BLaER1 (cell line): ENCODE measurements at regions not wholly inside any gene's neighbourhood (a gene's known extent, or its start where the extent isn't known, plus 50 kb on each side); places are given as distances from the start of the nearest gene placed in this dataset.

ENCODE experiments used
- H3K27ac ChIP-seq: shearing (Covaris generic); formaldehyde crosslinking; 2 replicates; pipeline ENCODE4 v1.8.1; 2022
- H3K27me3 ChIP-seq: shearing (Covaris generic); formaldehyde crosslinking; 2 replicates; pipeline ENCODE4 v1.8.1; 2022
- H3K36me3 ChIP-seq: shearing (Covaris generic); formaldehyde crosslinking; 2 replicates; pipeline ENCODE4 v1.8.1; 2022
- H3K4me1 ChIP-seq: shearing (Covaris generic); formaldehyde crosslinking; 2 replicates; pipeline ENCODE4 v1.8.1; 2022
- H3K4me2 ChIP-seq: shearing (Covaris generic); formaldehyde crosslinking; 2 replicates; pipeline ENCODE4 v1.8.1; 2022
- H3K4me3 ChIP-seq: shearing (Covaris generic); formaldehyde crosslinking; 2 replicates; pipeline ENCODE4 v1.8.1; 2022
- H3K9ac ChIP-seq: shearing (Covaris generic); formaldehyde crosslinking; 2 replicates; pipeline ENCODE4 v1.8.1; 2022
- H3K9me3 ChIP-seq: shearing (Covaris generic); formaldehyde crosslinking; 2 replicates; pipeline ENCODE4 v1.8.1; 2022
- H4K20me1 ChIP-seq: shearing (Covaris generic); formaldehyde crosslinking; 2 replicates; pipeline ENCODE4 v1.8.1; 2022
- Cebpa-rat ChIP-seq: shearing (Covaris generic); IDR thresholded peaks from 2 replicates; pipeline ENCODE4 v1.8.1; 2022

- no peak overlapping the region for H3K4me2 ChIP-seq
- H3K27me3 ChIP-seq, result no peaks in the 10 kb centered on the region
- no peak overlapping the region for H3K27ac ChIP-seq
- no peak overlapping the region for H3K9ac ChIP-seq
- no peaks in the 10 kb centered on the region for H4K20me1 ChIP-seq
- no peak overlapping the region for H3K4me3 ChIP-seq
- H3K9me3 ChIP-seq, result peaks cover 4% of the 10 kb centered on the region; the same call in 1 of the 2 replicates
- no peak for TF ChIP-seq Cebpa-rat
- no peaks in the 10 kb centered on the region for H3K4me1 ChIP-seq
- no peaks in the 10 kb centered on the region for H3K36me3 ChIP-seq
These were observed 506.7 kb upstream of the NBEA start for GRCh38 chr13:34435338-34435737.

DNA sequence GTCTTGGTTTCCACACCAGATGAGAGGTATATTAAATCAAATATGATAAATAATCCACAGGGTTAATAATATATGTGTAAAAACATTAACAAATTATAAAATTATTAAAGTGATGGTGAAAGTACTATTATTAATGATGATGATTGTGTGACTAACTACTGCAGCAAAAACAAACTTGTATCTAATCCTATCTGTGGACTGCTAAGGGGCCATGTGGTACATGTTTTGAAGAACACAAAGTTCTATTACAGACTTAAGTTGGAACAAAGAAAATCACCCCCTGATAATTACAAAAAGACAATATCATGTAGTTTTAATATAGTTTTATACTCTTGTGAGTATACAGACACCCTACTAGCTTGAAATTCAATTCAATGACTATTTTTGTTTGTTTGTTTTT, 504.2 kb upstream of the NBEA start:
- H3K27me3 ChIP-seq, result no peaks in the 10 kb centered on the region
- H3K9ac ChIP-seq, result no peak overlapping the region
- no peaks in the 10 kb centered on the region for H3K36me3 ChIP-seq
- no peaks in the 10 kb centered on the region for H3K4me1 ChIP-seq
- no peaks in the 10 kb centered on the region for H3K9me3 ChIP-seq
- TF ChIP-seq Cebpa-rat, result no peak
- H3K4me2 ChIP-seq, result no peak overlapping the region
- no peak overlapping the region for H3K27ac ChIP-seq
- H3K4me3 ChIP-seq, result no peak overlapping the region
- H4K20me1 ChIP-seq, result no peaks in the 10 kb centered on the region

GRCh38 chr13:34452831-34453230, 489.2 kb upstream of the NBEA start:
- Histone ChIP-seq H3K27me3 (no peaks in the 10 kb centered on the region), H3K9ac (no peak overlapping the region), H3K4me1 (no peaks in the 10 kb centered on the region), H3K27ac (no peak overlapping the region), H3K4me2 (no peak overlapping the region), H3K4me3 (no peak overlapping the region), H3K9me3 (no peaks in the 10 kb centered on the region), H3K36me3 (no peaks in the 10 kb centered on the region), H4K20me1 (no peaks in the 10 kb centered on the region)
- TF ChIP-seq Cebpa-rat, result no peak

DNA sequence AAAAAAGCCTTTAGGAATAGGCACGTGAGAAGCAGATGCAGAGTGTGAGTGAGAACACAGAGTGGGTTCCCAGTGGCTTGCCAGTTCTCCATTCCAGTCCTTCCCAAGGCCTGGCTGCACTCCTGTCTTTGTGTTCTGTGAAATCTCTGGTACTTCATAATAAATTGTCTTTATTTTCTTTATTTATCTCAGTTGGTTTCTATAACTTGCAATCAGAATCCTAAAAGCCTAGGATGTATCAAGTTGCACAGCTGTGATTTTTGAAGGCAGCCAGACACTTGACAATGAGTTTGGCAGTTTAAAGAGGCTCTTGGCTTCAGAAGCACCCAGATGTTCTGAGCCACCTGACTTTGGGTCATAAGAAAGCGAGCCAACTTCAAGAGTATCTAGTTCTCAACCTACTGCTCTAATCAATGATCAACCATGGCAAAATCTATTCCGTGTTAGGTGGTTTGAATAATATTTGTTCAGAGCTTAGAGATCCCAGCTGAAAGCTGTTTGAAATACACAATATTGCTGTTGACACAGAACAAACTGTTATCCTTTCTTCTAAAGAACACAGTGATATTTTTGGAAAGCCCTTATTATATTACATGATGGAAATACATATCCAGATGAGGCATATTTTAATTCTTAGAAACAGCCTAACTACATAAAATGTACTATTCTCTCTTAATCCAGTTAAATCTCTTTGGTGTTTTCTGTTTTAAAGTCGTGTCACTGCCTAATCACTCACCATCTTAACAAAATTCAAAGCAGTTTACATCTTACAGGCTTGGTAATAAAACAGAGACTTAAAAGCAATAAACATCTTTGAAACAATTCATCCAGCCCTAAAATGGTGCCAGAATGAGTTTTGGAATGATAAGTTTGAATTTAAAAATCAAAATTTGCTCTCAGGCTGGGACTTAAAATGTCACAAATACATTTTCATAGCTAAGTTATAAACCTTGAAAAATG, 483.0 kb upstream of the NBEA start:
- H3K27ac ChIP-seq, result no peak overlapping the region
- H3K4me1 ChIP-seq, result peaks cover 5% of the 10 kb centered on the region; the same call in 1 of the 2 replicates
- H3K27me3 ChIP-seq, result no peaks in the 10 kb centered on the region
- no peak overlapping the region for H3K4me3 ChIP-seq
- H3K9ac ChIP-seq, result no peak overlapping the region
- H4K20me1 ChIP-seq, result no peaks in the 10 kb centered on the region
- H3K36me3 ChIP-seq, result no peaks in the 10 kb centered on the region
- H3K9me3 ChIP-seq, result no peaks in the 10 kb centered on the region
- no peak for TF ChIP-seq Cebpa-rat
- H3K4me2 ChIP-seq, result no peak overlapping the region

- no peaks in the 10 kb centered on the region for H3K36me3 ChIP-seq
- H3K4me2 ChIP-seq, result peak overlapping the region; percentile 12; the same call in 1 of the 2 replicates
- H3K27ac ChIP-seq, result no peak overlapping the region
- H3K27me3 ChIP-seq, result no peaks in the 10 kb centered on the region
- no peaks in the 10 kb centered on the region for H4K20me1 ChIP-seq
- no peak for TF ChIP-seq Cebpa-rat
- no peak overlapping the region for H3K9ac ChIP-seq
- H3K4me1 ChIP-seq, result peaks cover 5% of the 10 kb centered on the region; the same call in 1 of the 2 replicates
- H3K4me3 ChIP-seq, result no peak overlapping the region
- H3K9me3 ChIP-seq, result no peaks in the 10 kb centered on the region
These were observed 482.2 kb upstream of the NBEA start for GRCh38 chr13:34459856-34460255.

DNA sequence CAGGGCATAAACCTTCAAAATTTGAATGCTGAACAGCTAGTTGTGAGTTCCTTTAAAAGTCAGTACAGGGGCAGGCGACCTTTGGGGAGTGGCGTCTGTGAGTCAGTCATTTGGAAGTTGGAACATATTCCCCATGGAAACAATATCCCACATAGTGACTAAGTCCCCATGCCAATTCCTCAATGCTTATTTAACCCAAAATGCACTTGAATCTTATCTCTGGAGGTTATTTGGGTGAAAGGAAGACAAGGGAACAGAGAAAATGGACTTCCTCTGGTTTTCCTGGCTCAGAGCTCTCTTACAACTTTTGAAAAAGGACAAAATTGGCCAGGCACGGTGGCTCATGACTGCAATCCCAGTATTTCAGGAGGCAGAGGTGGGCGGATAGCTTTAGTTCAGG, 479.2 kb upstream of the NBEA start:
- Histone ChIP-seq H3K4me1 (peaks cover 5% of the 10 kb centered on the region; the same call in 1 of the 2 replicates), H3K9ac (no peak overlapping the region), H3K27ac (no peak overlapping the region), H3K4me3 (no peak overlapping the region), H4K20me1 (no peaks in the 10 kb centered on the region), H3K9me3 (no peaks in the 10 kb centered on the region), H3K36me3 (no peaks in the 10 kb centered on the region), H3K27me3 (no peaks in the 10 kb centered on the region), H3K4me2 (no peak overlapping the region)
- no peak for TF ChIP-seq Cebpa-rat

DNA sequence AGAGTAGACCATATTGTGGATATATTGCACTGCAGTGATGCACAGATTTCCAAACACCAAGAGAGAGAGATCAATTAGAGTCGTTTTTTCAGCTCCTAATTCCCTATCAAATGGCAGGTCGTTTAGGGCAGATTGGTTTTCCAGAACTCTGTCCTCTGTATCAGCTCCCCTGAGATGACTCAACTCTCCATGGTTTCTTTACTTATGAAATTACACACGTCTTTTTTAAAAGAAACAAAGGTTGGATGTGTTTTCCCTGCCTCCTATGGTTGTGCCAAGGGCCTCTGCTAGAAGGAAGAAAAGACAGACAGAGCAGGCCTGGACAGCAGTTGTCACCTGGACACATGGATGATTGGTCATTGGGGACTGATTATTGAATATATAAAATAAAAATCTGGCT, 478.1 kb upstream of the NBEA start:
- Histone ChIP-seq H3K9ac (no peak overlapping the region), H3K27me3 (no peaks in the 10 kb centered on the region), H3K27ac (no peak overlapping the region), H3K4me2 (no peak overlapping the region), H3K4me3 (no peak overlapping the region), H3K9me3 (no peaks in the 10 kb centered on the region), H3K36me3 (no peaks in the 10 kb centered on the region), H3K4me1 (peaks cover 5% of the 10 kb centered on the region; the same call in 1 of the 2 replicates), H4K20me1 (no peaks in the 10 kb centered on the region)
- no peak for TF ChIP-seq Cebpa-rat

DNA sequence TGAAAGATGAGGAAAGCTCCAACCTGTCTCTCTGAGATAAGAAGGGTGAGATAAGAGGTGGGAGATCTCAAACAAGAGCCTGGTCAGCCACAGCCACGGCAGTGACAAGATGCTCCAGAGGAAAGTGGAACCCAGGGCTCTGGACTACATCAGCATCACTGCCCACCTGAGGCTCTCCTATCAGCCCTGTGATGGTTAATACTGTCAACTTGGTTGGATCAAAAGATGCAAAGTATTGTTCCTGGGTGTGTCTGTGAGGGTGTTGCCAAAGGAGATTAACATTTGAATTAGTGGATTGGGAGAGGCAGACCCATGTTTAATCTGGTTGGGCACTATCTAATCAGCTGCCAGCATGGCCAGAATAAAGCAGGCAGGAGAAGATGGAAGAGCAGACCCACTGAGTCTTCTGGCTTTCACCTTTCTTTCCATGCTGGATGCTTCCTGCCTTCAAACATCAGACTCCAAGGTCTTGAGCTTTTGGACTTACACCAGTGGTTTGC, 476.6 kb upstream of the NBEA start:
- H3K9ac ChIP-seq, result no peak overlapping the region
- H4K20me1 ChIP-seq, result no peaks in the 10 kb centered on the region
- H3K27me3 ChIP-seq, result no peaks in the 10 kb centered on the region
- no peak overlapping the region for H3K4me2 ChIP-seq
- H3K4me3 ChIP-seq, result no peak overlapping the region
- H3K9me3 ChIP-seq, result no peaks in the 10 kb centered on the region
- H3K27ac ChIP-seq, result no peak overlapping the region
- H3K36me3 ChIP-seq, result no peaks in the 10 kb centered on the region
- H3K4me1 ChIP-seq, result no peaks in the 10 kb centered on the region
- no peak for TF ChIP-seq Cebpa-rat

- H3K9ac ChIP-seq, result no peak overlapping the region
- H3K9me3 ChIP-seq, result no peaks in the 10 kb centered on the region
- H3K4me1 ChIP-seq, result no peaks in the 10 kb centered on the region
- H3K4me2 ChIP-seq, result no peak overlapping the region
- no peaks in the 10 kb centered on the region for H3K36me3 ChIP-seq
- H3K27me3 ChIP-seq, result no peaks in the 10 kb centered on the region
- no peaks in the 10 kb centered on the region for H4K20me1 ChIP-seq
- H3K4me3 ChIP-seq, result no peak overlapping the region
- no peak for TF ChIP-seq Cebpa-rat
- no peak overlapping the region for H3K27ac ChIP-seq
These were observed 475.8 kb upstream of the NBEA start for GRCh38 chr13:34466301-34466700.

DNA sequence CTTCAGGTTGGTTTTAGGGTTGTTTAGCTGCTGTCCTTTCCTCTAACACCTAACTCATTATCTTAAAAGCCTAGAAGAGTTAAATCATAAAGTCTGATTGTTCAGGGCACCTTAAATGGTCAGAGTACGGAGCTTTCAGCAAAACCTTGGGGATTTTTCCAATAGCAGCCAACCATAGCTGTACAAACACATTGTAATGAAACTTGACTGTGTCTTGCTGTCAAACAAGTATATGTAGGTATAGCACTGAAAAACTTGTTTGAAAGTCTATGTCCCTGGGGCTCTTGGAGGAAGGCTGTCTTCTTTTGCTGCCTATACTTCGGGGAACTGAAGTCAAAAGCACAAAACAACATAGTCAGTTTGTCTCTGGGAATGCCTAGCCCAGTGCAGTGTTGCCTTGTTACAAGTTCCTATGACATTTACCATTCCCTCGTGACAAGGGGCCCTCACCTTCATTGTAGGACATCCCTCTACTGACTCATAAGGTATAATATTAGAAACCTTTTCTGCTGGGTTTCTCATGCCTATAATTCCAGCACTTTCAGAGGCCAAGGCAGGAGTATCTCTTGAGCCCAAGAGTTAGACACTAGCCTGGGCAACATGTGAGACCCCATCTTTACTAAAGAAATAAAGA, 474.5 kb upstream of the NBEA start:
- Histone ChIP-seq H3K4me3 (no peak overlapping the region), H3K4me1 (no peaks in the 10 kb centered on the region), H3K9me3 (no peaks in the 10 kb centered on the region), H3K27me3 (no peaks in the 10 kb centered on the region), H4K20me1 (no peaks in the 10 kb centered on the region), H3K36me3 (no peaks in the 10 kb centered on the region), H3K4me2 (no peak overlapping the region), H3K9ac (no peak overlapping the region), H3K27ac (no peak overlapping the region)
- TF ChIP-seq Cebpa-rat, result no peak
